C4-2B (cell line): ENCODE measurements at regions not wholly inside any gene's neighbourhood (a gene's known extent, or its start where the extent isn't known, plus 50 kb on each side); places are given as distances from the start of the nearest gene placed in this dataset.

ENCODE experiments used
- H3K27ac ChIP-seq: fragments of 450-650 bp; 2 replicates; pipeline ENCODE4 v1.5.1; 2017
- CTCF ChIP-seq: fragments of 450-650 bp; conservative IDR thresholded peaks from 2 replicates; pipeline ENCODE4 v1.5.1; 2017; ENCODE audit warnings: mild to moderate bottlenecking
- ZFX ChIP-seq: fragments of 450-650 bp; IDR thresholded peaks from 2 replicates; pipeline ENCODE4 v1.6.1; 2017

GRCh38 chr11:105273660-105274280 lies 134.2 kb upstream of the CARD18 start:
- H3K27ac ChIP-seq = no peak overlapping the region
- TF ChIP-seq ZFX (no peak), CTCF (no peak)

DNA sequence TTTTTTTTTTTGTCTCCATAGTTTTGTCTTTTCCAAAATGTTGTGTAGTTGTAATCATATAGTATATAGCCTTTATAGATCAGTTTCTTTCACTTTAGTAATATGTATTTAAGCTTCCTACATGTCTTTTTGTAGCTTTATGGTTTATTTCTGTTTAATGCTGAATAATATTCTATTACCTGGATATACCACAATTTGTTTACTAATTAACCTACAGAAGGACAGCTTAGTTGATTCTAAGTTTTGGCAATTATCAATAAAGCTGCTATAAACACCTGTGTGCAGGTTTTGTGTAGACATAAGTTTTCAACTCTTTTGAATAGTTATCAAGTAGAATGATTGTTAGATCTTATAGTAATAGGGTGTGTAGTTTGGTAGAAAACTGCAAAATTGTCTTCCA lies 130.3 kb upstream of the CARD18 start:
- TF ChIP-seq ZFX = no peak
- TF ChIP-seq CTCF = no peak
- H3K27ac ChIP-seq = no peak overlapping the region

DNA sequence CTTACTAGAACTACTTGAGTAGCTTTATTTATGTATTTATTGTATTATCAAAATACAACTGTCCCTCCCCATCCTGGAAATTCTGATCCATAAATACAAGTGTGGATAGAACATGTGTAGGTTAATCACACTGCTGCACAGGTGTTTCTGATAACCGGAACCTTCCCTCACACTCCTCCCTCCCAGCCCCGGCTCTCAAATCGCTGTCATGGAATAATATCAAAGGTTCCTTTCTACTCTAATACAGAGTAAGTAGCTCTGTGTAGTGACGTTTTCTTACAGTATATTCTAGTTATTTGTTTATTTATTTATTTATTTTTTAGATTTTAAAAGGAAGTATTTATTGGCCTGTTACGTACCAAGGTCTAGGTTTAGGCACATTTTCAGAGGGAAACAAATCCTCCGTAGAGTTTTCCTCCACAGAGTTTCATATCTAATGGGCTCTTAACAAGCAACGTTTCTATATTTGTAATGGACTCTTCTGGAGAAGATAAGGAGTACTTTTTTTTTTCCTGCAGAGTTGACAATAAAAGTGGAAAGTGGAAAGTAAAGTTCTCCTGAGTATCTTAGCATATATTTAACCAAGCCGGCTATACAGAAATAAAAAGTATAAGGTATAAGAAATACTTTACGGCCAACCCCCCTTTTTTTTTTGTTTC lies 129.0 kb upstream of the CARD18 start:
- no peak overlapping the region for H3K27ac ChIP-seq
- TF ChIP-seq ZFX (no peak), CTCF (no peak)

DNA sequence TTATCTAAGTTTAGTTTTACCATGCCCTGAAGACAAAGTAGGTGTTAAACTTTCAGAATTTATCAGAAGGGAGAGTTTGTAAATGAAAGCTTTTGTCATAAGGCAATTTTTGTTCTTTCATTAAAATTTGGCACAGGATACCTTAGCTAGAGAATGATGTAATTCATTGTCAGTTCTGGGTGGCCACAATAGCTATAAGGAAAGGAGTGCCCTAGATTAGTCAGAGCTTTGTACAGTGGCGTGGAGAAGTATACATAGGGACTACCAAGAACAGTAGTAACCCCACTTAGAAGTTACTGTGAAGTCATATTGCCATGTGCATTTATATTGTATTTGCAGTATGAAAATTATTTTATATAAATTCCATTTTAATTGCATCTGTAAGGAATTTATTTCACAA lies 126.3 kb upstream of the CARD18 start:
- H3K27ac ChIP-seq = no peak overlapping the region
- no peak for TF ChIP-seq CTCF
- TF ChIP-seq ZFX = no peak

DNA sequence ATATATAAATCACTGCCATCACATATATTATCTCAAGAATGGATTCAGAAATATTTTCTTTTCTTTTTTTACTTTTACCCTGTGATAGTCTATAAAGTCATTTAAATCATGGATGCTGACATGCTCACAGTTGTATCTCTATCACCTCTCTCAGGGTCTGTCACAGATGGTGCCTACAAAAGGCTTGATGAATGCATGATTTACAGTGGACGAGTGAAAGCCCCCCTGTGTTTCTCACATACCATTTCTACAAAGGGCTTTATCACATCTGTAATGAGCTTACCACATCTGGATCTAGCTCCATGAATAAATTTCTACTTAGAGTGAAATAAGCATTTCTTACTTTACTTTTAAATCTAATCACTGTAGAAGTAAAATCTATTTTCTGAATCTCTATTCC lies 121.4 kb upstream of the CARD18 start:
- H3K27ac ChIP-seq = no peak overlapping the region
- no peak for TF ChIP-seq ZFX

DNA sequence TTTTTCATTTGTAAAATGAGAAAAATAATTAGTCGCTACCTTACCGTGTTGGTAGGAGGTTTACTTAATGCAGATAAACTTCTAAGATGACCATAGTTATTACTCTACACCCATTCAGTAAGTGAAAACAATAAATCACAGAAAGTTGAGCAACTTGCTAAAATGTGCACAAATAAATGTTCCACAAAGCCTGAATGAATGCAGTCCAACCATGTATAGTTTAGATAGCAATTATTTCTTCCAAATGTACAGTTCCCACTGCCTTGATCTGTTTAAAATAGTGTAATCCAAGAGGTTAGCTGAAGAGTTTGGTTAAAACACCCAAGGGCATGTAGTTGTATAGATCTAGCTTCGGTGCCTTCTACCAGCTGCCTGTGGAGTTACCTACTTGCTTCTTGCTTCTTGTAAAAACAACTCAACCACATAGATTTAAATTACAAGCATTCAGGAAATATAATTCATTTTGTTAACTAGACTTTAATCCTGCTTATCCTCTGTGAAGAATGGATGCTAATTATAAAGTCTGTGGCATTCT lies 106.3 kb upstream of the CARD18 start:
- no peak for TF ChIP-seq ZFX
- TF ChIP-seq CTCF = no peak
- H3K27ac ChIP-seq = no peak overlapping the region

- TF ChIP-seq CTCF (no peak), ZFX (no peak)
- H3K27ac ChIP-seq = no peak overlapping the region
Observed at GRCh38 chr11:105244160-105244825, 104.7 kb upstream of the CARD18 start.
